H1 (cell line): ENCODE measurements at regions not wholly inside any gene's neighbourhood (a gene's known extent, or its start where the extent isn't known, plus 50 kb on each side); places are given as distances from the start of the nearest gene placed in this dataset.

Source experiments
- ASH2L ChIP-seq: fragments of 200-600, 300-600 bp; sonication (generic); IDR thresholded peaks from one replicate; pipeline ENCODE4 v1.7.1; 2017; ENCODE audit warnings: low read length
- BCL11A ChIP-seq, 2 experiments: IDR thresholded peaks; one replicate each; pipeline ENCODE4 v1.6.1; 2011; ENCODE audit warnings: low read depth in 2 of 2, low read length in 2 of 2, mild to moderate bottlenecking in 2 of 2
- CHD2 ChIP-seq: IDR thresholded peaks from 2 replicates; pipeline ENCODE4 v1.6.1; 2012; ENCODE audit warnings: low read length, improper control_type of control experiment
- EZH2 ChIP-seq: fragments of 200-600 bp; sonication (generic); IDR thresholded peaks from 2 replicates; pipeline ENCODE4 v1.7.1; 2012; ENCODE audit warnings: low read depth, mild to moderate bottlenecking, moderate library complexity, low read length, inconsistent platforms; ENCODE audit not compliant: severe bottlenecking
- KDM5A ChIP-seq: fragments of 200-600 bp; IDR thresholded peaks from 2 replicates; pipeline ENCODE4 v1.7.1; 2012; ENCODE audit warnings: mild to moderate bottlenecking, low read length, inconsistent platforms, mixed read lengths
- NRF1 ChIP-seq: IDR thresholded peaks from 2 replicates; pipeline ENCODE4 v1.6.1; 2011; ENCODE audit warnings: mild to moderate bottlenecking, low read depth, low read length, improper control_type of control experiment
- POLR2AphosphoS5 ChIP-seq: IDR thresholded peaks from 2 replicates; pipeline ENCODE4 v1.6.1; 2011; ENCODE audit warnings: low read depth, low read length
- SRF ChIP-seq: IDR thresholded peaks from 2 replicates; pipeline ENCODE4 v1.6.1; 2011; ENCODE audit warnings: mild to moderate bottlenecking, low read depth, low read length, moderate library complexity
- TAF1 ChIP-seq: IDR thresholded peaks from 2 replicates; pipeline ENCODE4 v1.6.1; 2011; ENCODE audit warnings: mild to moderate bottlenecking, low read depth, low read length
- TF ChIP-seq, protein P1 (sequence below), 3 experiments: IDR thresholded peaks; 1 replicate in 2 of 3; 2 replicates in 1 of 3; pipeline versions ENCODE4 v1.5.1 to v1.6.1; 2011; ENCODE audit warnings: low read length in 3 of 3, mild to moderate bottlenecking in 3 of 3, inconsistent platforms in 2 of 3, low read depth in 1 of 3, moderate library complexity in 1 of 3; ENCODE audit not compliant: insufficient read depth in 1 of 3; ENCODE audit errors: control extremely low read depth in 1 of 3

DNA sequence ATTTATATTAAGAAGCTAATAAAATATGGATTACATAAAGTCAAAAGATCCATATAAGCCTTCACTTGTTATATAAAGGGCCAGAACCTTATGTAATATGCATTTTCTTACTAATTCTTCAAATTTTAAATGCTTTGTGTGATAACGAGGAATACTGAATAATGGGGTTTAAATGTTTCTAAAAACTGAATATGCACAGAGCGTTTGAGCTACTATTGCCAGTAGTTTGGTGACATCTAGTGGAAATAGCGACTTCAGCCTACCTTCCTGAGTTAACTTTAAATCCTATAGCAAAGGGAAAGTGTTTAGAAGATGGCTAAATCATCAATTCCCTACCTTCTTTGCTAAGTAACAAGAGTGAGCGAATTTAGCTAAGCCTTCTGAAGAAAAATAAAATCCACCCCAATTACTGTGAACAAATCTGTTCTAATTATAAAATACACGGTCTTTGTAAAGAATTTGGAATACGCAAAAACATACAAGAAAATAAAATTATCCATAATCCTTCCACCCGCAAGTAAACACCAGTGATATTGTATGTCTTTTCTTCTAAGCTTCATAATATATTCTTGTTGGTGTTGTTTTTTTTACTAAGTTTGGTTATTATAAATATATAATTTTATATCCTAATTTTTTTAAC, 115.5 kb upstream of the G2E3 start:
- TF ChIP-seq, protein P1, sequence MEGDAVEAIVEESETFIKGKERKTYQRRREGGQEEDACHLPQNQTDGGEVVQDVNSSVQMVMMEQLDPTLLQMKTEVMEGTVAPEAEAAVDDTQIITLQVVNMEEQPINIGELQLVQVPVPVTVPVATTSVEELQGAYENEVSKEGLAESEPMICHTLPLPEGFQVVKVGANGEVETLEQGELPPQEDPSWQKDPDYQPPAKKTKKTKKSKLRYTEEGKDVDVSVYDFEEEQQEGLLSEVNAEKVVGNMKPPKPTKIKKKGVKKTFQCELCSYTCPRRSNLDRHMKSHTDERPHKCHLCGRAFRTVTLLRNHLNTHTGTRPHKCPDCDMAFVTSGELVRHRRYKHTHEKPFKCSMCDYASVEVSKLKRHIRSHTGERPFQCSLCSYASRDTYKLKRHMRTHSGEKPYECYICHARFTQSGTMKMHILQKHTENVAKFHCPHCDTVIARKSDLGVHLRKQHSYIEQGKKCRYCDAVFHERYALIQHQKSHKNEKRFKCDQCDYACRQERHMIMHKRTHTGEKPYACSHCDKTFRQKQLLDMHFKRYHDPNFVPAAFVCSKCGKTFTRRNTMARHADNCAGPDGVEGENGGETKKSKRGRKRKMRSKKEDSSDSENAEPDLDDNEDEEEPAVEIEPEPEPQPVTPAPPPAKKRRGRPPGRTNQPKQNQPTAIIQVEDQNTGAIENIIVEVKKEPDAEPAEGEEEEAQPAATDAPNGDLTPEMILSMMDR (IDR thresholded peaks at IDR 0.05; ENCODE audit: control extremely low read depth in 1 of 3, insufficient read depth in 1 of 3, low read depth in 1 of 3, low read length in 3 of 3): peak in 2 of 3 experiments; percentile 66 to 72; a peak in 3 of 4 replicates
- TF ChIP-seq ASH2L (no peak), NRF1 (no peak), SRF (no peak), CHD2 (no peak), KDM5A (no peak), BCL11A (IDR thresholded peaks at IDR 0.05; ENCODE audit: low read depth in 2 of 2, low read length in 2 of 2) (no peak), TAF1 (no peak), EZH2 (no peak), POLR2AphosphoS5 (no peak)
